ENCODE measurements at regions not wholly inside any gene's neighbourhood (a gene's known extent, or its start where the extent isn't known, plus 50 kb on each side); places are given as distances from the start of the nearest gene placed in this dataset.

GRCh38 chr17:36876966-36877365, 60.3 kb upstream of the LHX1 start:
- no peak for DNase-seq (ENCODE audit: low read depth, low spot score)
- no peak overlapping the region for H3K4me3 ChIP-seq (ENCODE audit: low read length)

DNA sequence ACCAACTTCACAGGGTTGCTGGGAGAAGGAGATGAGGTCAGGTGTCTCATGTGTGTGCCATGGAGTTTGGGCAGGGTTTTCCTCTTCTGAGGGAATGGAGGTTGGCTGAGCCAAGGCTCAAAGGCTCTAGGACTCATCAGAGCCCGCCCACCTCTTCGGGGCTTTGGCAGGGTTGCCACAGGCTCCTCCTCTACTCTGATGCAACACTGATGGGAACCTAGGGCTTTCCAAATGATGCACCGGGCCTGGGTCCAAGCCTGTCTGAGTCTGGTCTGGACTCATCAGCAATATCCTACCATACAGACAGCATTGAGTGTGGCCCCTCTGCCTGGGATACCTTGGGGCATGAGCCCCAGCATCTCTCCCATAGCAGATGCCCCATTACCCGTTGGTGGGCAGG, 59.5 kb upstream of the LHX1 start:
- no peak for DNase-seq (ENCODE audit: low read depth, low spot score)
- H3K4me3 ChIP-seq (ENCODE audit: low read length) = no peak overlapping the region

DNA sequence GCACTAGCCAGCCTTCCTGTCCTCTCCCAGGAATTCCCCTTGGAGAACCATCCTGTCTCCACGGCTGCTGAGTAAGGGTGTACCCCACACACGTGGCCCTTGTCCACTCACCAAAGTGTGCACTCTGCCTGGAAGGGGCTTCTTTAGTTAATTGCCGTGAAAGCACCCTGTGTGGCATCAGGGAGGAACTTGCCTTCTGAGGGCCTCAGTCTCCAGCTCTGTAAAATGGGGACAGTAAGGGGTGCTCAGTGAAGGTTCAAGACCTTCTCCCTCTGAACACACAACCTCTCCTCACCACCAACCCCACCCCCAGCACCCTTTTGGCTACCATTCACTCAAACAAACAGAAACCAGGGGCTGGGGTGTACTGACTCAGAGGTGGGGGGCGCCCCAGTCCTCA, 59.1 kb upstream of the LHX1 start:
- DNase-seq (ENCODE audit: low read depth, low spot score) = no peak
- no peak overlapping the region for H3K4me3 ChIP-seq (ENCODE audit: low read length)

DNA sequence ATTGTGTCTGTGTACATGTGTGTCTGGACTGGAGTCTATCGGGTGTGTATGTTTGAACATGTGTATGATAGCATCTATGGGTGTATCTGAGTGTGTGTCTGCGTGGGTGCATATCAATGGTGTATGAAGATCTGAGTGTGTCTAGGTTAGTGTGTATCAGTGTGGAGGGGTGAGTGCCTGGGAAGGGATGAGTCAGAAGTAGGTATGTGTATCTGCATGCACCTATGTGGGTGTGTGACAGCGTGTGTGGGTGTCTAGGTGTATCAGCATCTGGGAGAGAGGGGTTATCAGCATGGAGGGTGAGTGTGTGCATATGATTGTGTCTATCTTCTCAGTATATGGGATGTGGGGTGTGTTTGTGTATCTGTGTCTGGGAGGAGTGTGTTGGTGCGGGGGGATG, 58.2 kb upstream of the LHX1 start:
- no peak for DNase-seq (ENCODE audit: low read depth, low spot score)
- H3K4me3 ChIP-seq (ENCODE audit: low read length) = no peak overlapping the region

- no peak for DNase-seq (ENCODE audit: low read depth, low spot score)
- H3K4me3 ChIP-seq (ENCODE audit: low read length) = no peak overlapping the region
These were observed 57.6 kb upstream of the LHX1 start for GRCh38 chr17:36879624-36880131.

DNA sequence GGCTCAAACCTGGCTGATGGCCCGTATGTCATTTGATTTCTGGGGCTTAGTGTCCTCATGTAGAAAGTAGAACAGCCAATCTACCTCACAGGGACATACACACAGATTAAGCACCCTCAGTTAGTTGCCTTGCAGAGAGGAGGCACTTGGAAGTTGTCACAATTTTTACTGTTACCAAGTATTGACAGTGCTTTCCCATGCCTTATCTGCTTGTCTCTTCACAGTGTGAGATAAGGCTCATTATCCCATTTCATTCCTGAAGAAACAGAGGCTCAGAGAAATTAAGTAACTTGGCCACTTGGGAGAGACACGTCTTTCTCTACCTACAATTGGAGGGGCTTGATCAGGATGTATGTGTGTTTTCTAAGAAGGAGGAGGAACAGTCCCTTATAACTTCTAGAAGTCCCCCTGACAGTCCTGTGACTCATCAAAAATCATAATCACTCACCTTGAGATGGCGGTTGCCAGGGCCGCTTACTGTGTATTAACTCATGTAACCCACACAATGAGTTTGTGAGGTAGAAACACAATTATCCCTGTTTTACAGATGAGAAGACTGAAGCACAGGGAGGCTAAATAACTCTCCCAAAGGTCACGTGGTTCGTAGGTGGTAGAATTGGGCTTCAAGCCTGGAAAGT, 56.9 kb upstream of the LHX1 start:
- no peak for DNase-seq (ENCODE audit: low read depth, low spot score)
- no peak overlapping the region for H3K4me3 ChIP-seq (ENCODE audit: low read length)

DNA sequence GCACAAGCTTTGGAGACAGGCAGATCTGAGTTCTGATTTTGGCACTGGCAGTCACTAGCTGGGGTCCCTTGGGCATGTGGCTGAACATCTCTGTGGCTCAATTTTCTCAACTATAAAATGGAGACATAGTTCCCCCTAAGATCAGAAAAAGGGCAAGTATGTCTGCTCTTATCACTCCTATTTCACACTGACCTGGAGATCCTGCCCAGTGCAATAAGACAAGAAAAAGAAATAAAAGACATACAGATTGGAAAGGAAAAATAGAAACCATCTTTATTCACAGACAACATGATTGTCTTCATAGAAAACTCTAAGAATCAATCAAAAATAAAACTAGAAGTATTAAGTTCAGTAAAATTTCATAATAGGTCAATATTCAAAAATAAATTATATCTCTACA, 56.0 kb upstream of the LHX1 start:
- DNase-seq (ENCODE audit: low read depth, low spot score) = no peak
- H3K4me3 ChIP-seq (ENCODE audit: low read length) = no peak overlapping the region

GRCh38 chr17:36884495-36885152, 52.7 kb upstream of the LHX1 start:
- H3K4me3 ChIP-seq (ENCODE audit: low read length) = no peak overlapping the region

DNA sequence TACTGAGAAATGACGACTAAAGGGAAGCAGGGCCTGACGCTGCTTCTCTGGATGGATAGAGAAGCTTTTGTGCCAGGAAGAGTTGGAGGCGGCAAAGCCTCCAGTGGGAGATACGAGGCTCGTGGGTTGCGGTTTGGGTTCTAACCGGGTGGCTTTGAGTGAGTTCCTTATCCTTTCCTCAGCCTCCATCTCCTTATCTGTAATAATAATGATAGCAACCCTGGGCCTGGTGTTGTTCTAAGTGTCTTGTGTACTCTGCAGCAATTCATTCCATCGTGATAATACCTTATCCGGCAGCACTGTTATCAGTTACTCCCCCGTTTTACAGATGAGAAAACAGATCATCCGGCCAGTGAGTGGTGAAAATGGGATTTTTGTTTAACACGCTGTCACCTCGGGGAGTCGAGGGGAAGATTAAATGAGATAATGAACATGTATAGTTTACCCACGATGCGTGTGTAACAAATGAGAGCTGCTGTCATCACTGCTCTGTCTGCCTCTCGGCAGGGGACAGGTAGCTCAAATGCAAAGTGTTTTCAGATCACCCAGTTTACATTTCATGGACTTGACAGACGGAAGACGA, 52.0 kb upstream of the LHX1 start:
- H3K4me3 ChIP-seq (ENCODE audit: low read length) = no peak overlapping the region
- no peak for DNase-seq (ENCODE audit: low read depth, low spot score)

More at GRCh38 chr17:36884495-36885152, 52.7 kb upstream of the LHX1 start:
- no peak for DNase-seq (ENCODE audit: low read depth, low spot score)

DNA sequence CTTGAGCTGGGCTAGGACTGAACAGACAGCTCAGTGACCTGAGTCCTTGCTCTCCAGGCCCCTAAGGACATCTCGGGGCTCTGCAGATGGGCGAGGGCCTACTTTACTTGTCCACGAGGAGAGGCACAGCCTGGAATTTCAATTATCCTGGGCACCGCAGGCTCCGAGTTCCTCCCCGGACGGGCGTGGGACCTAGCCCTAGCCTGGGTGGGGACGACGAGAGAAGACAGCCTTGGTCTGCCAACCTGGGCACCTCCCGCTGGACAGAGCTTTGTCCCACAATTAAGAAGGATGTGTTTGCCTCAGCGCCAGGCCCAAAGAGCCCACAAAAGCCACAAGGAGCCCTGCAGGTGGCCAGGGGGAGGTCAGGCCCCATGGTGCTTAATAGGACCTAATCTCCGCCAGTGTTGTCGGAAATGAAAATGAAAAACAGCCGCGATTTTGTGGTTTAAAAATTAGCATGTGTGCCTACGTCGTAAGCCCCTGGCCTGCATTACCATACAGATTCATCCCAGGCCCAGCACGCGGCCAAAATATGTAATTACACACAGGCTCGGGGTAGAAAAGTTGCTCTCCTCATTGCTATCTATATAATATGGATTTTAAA, 51.4 kb upstream of the LHX1 start:
- no peak overlapping the region for H3K4me3 ChIP-seq (ENCODE audit: low read length)
- no peak for DNase-seq (ENCODE audit: low read depth, low spot score)
